HepG2 (cell line): ENCODE measurements at regions not wholly inside any gene's neighbourhood (a gene's known extent, or its start where the extent isn't known, plus 50 kb on each side); places are given as distances from the start of the nearest gene placed in this dataset.
"Not testable (repeated sequence)": the region's sequence is repeated elsewhere in the genome, so short reads cannot be mapped to it uniquely, and the experiment has no call there.

Experiments used
- ATAC-seq: fragments of 200-7000 bp; cut with Tn5 transposase; 3 replicates; pipeline ENCODE4 v1.9.1; 2020; ENCODE audit warnings: mild to moderate bottlenecking, moderate library complexity
- BruUV-seq: library from RNA; stranded (reverse); fragments of 400-500 nt; replicated peaks from 2 replicates; lab custom pipeline; 2021; lab: Mats Ljungman, UMichigan
- CTCF ChIA-PET: fragments of 300-600 bp; formaldehyde crosslinking; extraction: SDS; loops from one replicate; lab custom pipeline; 2021; ENCODE audit warnings: low total read pairs, inconsistent platforms, low intra/inter-chr PET ratio; lab: Yijun Ruan, JAX
- POLR2A ChIA-PET: fragments of 350-600 bp; sonication (Branson Sonifier 250); formaldehyde crosslinking; loops from one replicate; lab custom pipeline; 2020; ENCODE audit warnings: antibody characterized with exemption, inconsistent platforms; lab: Yijun Ruan, JAX
- DNase-seq: peaks from one replicate; pipeline ENCODE4 v3.0.0-alpha.2; 2015; ENCODE audit warnings: low spot score
- FAIRE-seq: peaks from 3 replicates; lab custom pipeline; 2011; peaks lifted over from hg19 to GRCh38; lab: Jason Lieb, UNC
- H2AFZ ChIP-seq: one replicate; pipeline ENCODE4 v1.6.1; 2011; ENCODE audit warnings: low read length, inconsistent platforms
- H3K27ac ChIP-seq: fragments of 300-600 bp; 3 replicates; pipeline ENCODE4 v1.8.0; 2011; ENCODE audit warnings: mixed run types, mild to moderate bottlenecking, mixed read lengths, low read length, inconsistent platforms; ENCODE audit not compliant: insufficient read depth; ENCODE audit errors: extremely low read length
- H3K27me3 ChIP-seq, 2 experiments: fragments of 200-600 bp in 1 of 2; 2 replicates in 1 of 2; 3 replicates in 1 of 2; pipeline versions ENCODE4 v1.6.0 to v1.8.0; 2011; ENCODE audit warnings: low read length in 2 of 2, mild to moderate bottlenecking in 2 of 2, moderate library complexity in 2 of 2, inconsistent platforms in 1 of 2; ENCODE audit not compliant: insufficient read depth in 2 of 2, control insufficient read depth in 1 of 2
- H3K36me3 ChIP-seq, 2 experiments: fragments of 200-600 bp in 1 of 2; replicated peaks in 1 of 2; 2 replicates in 1 of 2; 3 replicates in 1 of 2; pipeline versions ENCODE4 v1.5.1 to v1.8.0; 2011; ENCODE audit warnings: low read length in 2 of 2, inconsistent platforms in 1 of 2; ENCODE audit not compliant: insufficient read depth in 2 of 2, control insufficient read depth in 1 of 2
- H3K4me1 ChIP-seq: 2 replicates; pipeline ENCODE4 v1.5.1; 2012; ENCODE audit warnings: low read length, inconsistent platforms; ENCODE audit not compliant: insufficient read depth
- H3K4me2 ChIP-seq: 2 replicates; pipeline ENCODE4 v1.6.0; 2011; ENCODE audit warnings: low read depth, low read length, inconsistent platforms
- H3K4me3 ChIP-seq, 3 experiments: fragments of 200-600 bp in 1 of 3; sonication (generic), shearing (Covaris generic) in 1 of 3; replicated peaks in 1 of 3; 2 replicates each; pipeline ENCODE4 v1.5.1; 2011 to 2016; ENCODE audit warnings: low read length in 3 of 3, inconsistent platforms in 2 of 3, low read depth in 2 of 3, mild to moderate bottlenecking in 2 of 3, control low read depth in 1 of 3, mixed read lengths in 1 of 3; ENCODE audit not compliant: insufficient read depth in 1 of 3
- H3K79me2 ChIP-seq: one replicate; pipeline ENCODE4 v1.6.1; 2011; ENCODE audit warnings: low read length, inconsistent platforms; ENCODE audit not compliant: insufficient read depth
- H3K9ac ChIP-seq: 2 replicates; pipeline ENCODE4 v1.6.0; 2011; ENCODE audit warnings: mild to moderate bottlenecking, low read depth, low read length, inconsistent platforms; ENCODE audit not compliant: insufficient read depth
- H3K9me3 ChIP-seq: 2 replicates; pipeline ENCODE4 v1.5.1; 2012; ENCODE audit warnings: mild to moderate bottlenecking, low read length
- H4K20me1 ChIP-seq: 2 replicates; pipeline ENCODE4 v1.6.0; 2011; ENCODE audit warnings: inconsistent platforms, mild to moderate bottlenecking, low read length, moderate library complexity; ENCODE audit not compliant: insufficient read depth
- FIP1L1 ChIP-seq: fragments of 200-400 bp; formaldehyde crosslinking; IDR thresholded peaks from 2 replicates; pipeline ENCODE4 v1.6.1; 2018; ENCODE audit warnings: low read depth, mild to moderate bottlenecking, low read length, moderate library complexity, borderline replicate concordance; ENCODE audit not compliant: insufficient read depth
- HNF4G ChIP-seq, 2 experiments: sonication (generic) in 1 of 2; formaldehyde crosslinking in 1 of 2; IDR thresholded peaks; 2 replicates each; pipeline versions ENCODE4 v1.4.0 to v1.6.1; 2011 to 2020; ENCODE audit warnings: borderline replicate concordance in 2 of 2, low read depth in 2 of 2, mild to moderate bottlenecking in 2 of 2, low read length in 1 of 2, missing genetic modification reagents in 1 of 2, moderate library complexity in 1 of 2
- PCBP2 ChIP-seq: fragments of 200-400 bp; formaldehyde crosslinking; optimal IDR thresholded peaks from 2 replicates; pipeline ENCODE3; 2018; ENCODE audit warnings: low read length, low read depth; ENCODE audit not compliant: poor library complexity, severe bottlenecking
- PTBP1 ChIP-seq: fragments of 200-400 bp; formaldehyde crosslinking; IDR thresholded peaks from 2 replicates; pipeline ENCODE4 v1.6.1; 2018; ENCODE audit warnings: low read length, low read depth; ENCODE audit not compliant: poor library complexity, severe bottlenecking
- REL ChIP-seq: sonication (generic); formaldehyde crosslinking; conservative IDR thresholded peaks from 2 replicates; pipeline ENCODE4 v1.8.0; 2022; ENCODE audit warnings: mild to moderate bottlenecking, missing genetic modification reagents, moderate library complexity
- ZMYM4 ChIP-seq: sonication (generic); formaldehyde crosslinking; IDR thresholded peaks from 2 replicates; pipeline ENCODE4 v1.8.1; 2023; ENCODE audit warnings: mild to moderate bottlenecking, missing genetic modification reagents
- WGBS: methylation state at CpG from one replicate; pipeline ENCODE4 v1.1.6; 2017; ENCODE audit warnings: low lambda C conversion rate; 5-methylcytosine and 5-hydroxymethylcytosine counted together
- in situ Hi-C: cut with HindIII; loops from 2 replicates; pipeline ENCODE4 v1.10.0; 2017; ENCODE audit warnings: low pct_unique_long_range_greater_than_20kb; ENCODE audit not compliant: extremely low pct_ligation_motif_present
- intact Hi-C: fragments of 100-400 bp; cut with micrococcal nuclease; formaldehyde crosslinking; loops from one replicate; pipeline ENCODE4 v1.10.0; 2022; ENCODE audit not compliant: unreplicated experiment

DNA sequence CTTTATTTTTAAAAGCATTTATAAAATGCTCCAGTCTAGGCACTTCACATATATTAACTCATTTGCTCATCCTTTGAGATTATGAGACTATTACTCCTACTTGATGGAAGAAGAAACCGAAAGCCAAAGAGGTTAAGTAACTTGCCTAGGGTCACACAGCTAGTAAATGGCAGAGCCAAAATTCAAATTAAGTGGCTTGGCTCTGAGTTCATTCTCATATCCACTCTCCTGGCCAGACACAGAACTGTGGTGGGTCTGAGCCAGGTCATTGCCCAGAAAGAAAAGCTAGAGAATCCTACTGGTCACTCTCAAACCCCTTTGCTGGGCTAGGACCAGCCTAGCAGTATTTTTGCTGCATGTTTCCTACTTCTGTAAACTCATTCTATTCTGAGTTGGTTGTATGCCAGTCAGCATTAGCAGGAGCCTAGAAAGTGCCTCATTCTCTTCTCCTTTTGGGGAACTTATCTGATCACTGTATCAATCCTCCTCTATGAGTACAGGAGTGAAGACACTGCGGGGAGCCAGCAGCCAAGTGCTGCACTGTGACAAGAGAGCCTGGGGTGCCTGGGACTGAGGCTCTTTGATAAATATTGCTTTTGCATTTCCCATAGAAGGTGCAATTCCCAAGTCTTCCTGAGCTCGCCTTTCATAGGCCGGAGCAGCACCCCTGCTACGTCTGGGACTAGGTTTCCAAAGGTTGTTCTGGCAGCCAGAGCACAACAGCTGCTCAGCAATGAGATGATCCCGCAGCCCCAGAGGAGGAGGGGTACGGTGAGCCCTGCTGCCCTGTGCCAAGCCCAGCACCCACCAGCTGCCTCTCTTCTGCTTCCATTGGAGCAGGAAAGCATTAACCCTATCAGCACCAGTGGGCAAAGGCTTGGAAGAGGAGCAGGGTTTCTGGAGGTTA, 728.3 kb downstream of the MAFB start (continued):
- TF ChIP-seq PTBP1: no peak
- no peak for TF ChIP-seq ZMYM4 (CRISPR knock-in tag)
- TF ChIP-seq HNF4G (IDR thresholded peaks at IDR 0.05; ENCODE audit: borderline replicate concordance, low read depth, low read length): no peak
- no peak for TF ChIP-seq HNF4G (CRISPR knock-in tag; IDR thresholded peaks at IDR 0.05; ENCODE audit: borderline replicate concordance, low read depth)
- no peak for TF ChIP-seq FIP1L1
- TF ChIP-seq REL: no peak
- TF ChIP-seq PCBP2: no peak

GRCh38 chr20:39957911-39958310, 731.1 kb downstream of the MAFB start:
- DNase-seq, H3K4me2 ChIP-seq, in situ Hi-C loops, H3K9ac ChIP-seq, H3K27me3 ChIP-seq, FAIRE-seq, BruUV-seq, CTCF ChIA-PET, H3K36me3 ChIP-seq, intact Hi-C loops, ATAC-seq, H3K79me2 ChIP-seq, H3K4me1 ChIP-seq, H4K20me1 ChIP-seq, POLR2A ChIA-PET, H3K27ac ChIP-seq, H2AFZ ChIP-seq, H3K4me3 ChIP-seq: not testable (repeated sequence)
- peaks cover 95% of the 10 kb centered on the region for H3K9me3 ChIP-seq
- 17% methylated on average over 3 of the region's 3 CpGs for WGBS
